ENCODE measurements at regions not wholly inside any gene's neighbourhood (a gene's known extent, or its start where the extent isn't known, plus 50 kb on each side); places are given as distances from the start of the nearest gene placed in this dataset.

DNA sequence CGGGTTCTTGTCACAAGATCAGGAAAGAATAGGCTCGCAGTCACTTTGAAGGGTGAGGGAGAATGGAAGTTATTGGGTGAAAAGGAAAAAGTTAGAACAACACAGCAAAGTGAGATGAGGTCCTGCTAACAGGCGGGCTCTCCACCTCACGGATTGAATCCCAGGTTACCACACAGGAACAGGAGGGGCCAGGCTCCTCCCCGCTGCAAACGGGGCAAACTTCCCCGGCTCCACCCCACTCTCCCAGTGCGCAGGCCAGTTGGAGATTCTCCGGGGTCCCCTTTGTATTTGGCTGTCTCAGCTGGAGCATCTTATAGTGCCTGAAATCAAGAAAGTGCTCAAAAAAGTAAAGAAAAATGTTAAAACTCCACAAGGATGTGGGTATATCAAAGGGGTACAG is 78.3 kb upstream of the IPO5 start:
- TF ChIP-seq SNAI2 (CRISPR knock-in tag; IDR thresholded peaks at IDR 0.05) (no peak), ZFP3 (CRISPR knock-in tag; IDR thresholded peaks at IDR 0.05) (no peak), ZNF8 (CRISPR knock-in tag; IDR thresholded peaks at IDR 0.05) (no peak), CSDC2 (CRISPR knock-in tag; IDR thresholded peaks at IDR 0.05) (no peak), ZFP30 (CRISPR knock-in tag; IDR thresholded peaks at IDR 0.05) (no peak), TCF4 (CRISPR knock-in tag; IDR thresholded peaks at IDR 0.05; ENCODE audit: borderline replicate concordance) (no peak), ZC3H10 (CRISPR knock-in tag; IDR thresholded peaks at IDR 0.05) (no peak), ISL1 (CRISPR knock-in tag; IDR thresholded peaks at IDR 0.05) (no peak), OSR1 (CRISPR knock-in tag; IDR thresholded peaks at IDR 0.05) (no peak), ARNTL (CRISPR knock-in tag; IDR thresholded peaks at IDR 0.05; ENCODE audit: borderline replicate concordance, low read depth) (no peak), CSRNP3 (CRISPR knock-in tag; IDR thresholded peaks at IDR 0.05) (no peak), GLIS3 (CRISPR knock-in tag; IDR thresholded peaks at IDR 0.05) (no peak), ZNF565 (CRISPR knock-in tag; conservative IDR thresholded peaks at IDR 0.05; ENCODE audit: low read depth) (no peak), PPARA (CRISPR knock-in tag; IDR thresholded peaks at IDR 0.05; ENCODE audit: borderline replicate concordance) (no peak)
- no peak for ATAC-seq

DNA sequence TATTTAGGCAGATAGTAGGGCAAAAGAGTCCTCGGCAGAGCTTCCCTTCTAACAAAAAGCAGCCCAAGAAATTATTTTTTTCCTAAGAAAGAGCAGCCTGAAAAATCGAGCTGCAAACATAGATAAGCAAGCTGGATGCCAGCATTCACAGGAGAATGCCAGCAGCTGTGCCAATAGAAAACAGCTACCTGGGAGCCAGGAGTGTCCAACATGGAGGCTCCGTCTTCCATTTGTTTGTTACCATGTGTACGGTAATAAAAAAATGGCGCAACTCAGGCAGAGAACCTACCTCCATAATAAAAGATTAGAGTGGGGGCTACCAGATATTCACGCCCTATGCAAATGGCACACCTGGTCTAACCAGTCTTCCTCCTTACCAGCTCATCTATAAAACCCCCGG is 77.6 kb upstream of the IPO5 start:
- no peak for ATAC-seq
- TF ChIP-seq ESRRG (CRISPR knock-in tag; IDR thresholded peaks at IDR 0.05) (no peak), TCF4 (CRISPR knock-in tag; IDR thresholded peaks at IDR 0.05; ENCODE audit: borderline replicate concordance) (no peak), ZFP30 (CRISPR knock-in tag; IDR thresholded peaks at IDR 0.05) (no peak), PATZ1 (CRISPR knock-in tag; IDR thresholded peaks at IDR 0.05; ENCODE audit: borderline replicate concordance) (no peak), TSHZ2 (CRISPR knock-in tag; IDR thresholded peaks at IDR 0.05) (no peak), RARB (CRISPR knock-in tag; IDR thresholded peaks at IDR 0.05) (no peak), ZNF8 (CRISPR knock-in tag; IDR thresholded peaks at IDR 0.05) (no peak), BACH2 (CRISPR knock-in tag; IDR thresholded peaks at IDR 0.05; ENCODE audit: borderline replicate concordance) (no peak), CSDC2 (CRISPR knock-in tag; IDR thresholded peaks at IDR 0.05) (no peak)

DNA sequence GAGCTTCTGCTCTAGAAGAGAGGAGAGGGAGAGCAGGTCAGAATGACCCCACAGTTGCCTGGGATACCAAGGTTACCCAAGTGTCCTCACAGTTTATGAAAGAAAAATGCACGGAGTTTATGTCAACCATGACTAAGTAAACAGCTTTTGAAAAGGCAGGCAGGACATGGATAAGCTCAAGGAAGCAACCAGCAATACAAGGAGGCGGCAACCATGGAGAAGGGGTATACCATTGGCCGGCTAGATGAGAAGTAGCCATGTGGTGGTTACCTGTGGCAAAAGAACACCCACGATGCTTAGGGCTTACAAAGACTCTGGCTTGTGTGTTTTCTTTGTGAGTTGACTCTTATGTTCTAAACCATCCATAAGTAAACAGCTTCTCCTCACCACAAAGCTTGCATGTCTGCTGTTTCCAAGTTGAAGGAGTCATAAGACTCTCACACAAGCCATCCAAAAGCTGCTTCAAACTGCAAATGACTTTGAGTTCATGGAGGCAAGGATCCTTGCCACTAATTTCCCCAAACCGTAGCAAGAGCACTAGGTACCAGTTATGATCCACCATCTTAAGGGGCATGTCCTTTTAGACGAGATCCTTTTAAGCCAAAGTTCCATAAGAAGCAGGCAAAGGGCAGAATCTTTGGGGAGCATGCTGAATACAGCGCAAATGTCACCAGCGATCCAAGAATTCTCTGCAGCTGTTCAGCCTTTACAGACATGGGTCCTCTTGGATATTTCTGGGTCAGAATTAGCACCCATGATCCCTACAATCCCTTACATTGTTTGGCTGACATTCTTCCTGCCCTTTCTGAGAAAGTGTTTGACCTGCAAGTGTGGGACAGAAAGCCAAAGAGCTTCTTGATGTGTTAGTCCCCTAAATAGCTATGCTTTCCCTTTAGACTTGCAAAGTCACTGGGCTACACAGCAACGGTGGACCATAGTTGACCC is 74.8 kb upstream of the IPO5 start:
- ATAC-seq, result no peak
- TF ChIP-seq CSRNP3 (CRISPR knock-in tag; IDR thresholded peaks at IDR 0.05) (no peak), PPARA (CRISPR knock-in tag; IDR thresholded peaks at IDR 0.05; ENCODE audit: borderline replicate concordance) (no peak), TOX (CRISPR knock-in tag; IDR thresholded peaks at IDR 0.05; ENCODE audit: borderline replicate concordance) (no peak), ISL1 (CRISPR knock-in tag; IDR thresholded peaks at IDR 0.05) (no peak), ZNF70 (CRISPR knock-in tag; IDR thresholded peaks at IDR 0.05) (no peak), OSR1 (CRISPR knock-in tag; IDR thresholded peaks at IDR 0.05) (no peak), POU6F1 (CRISPR knock-in tag; IDR thresholded peaks at IDR 0.05; ENCODE audit: borderline replicate concordance, low read depth) (no peak)

All from SK-N-SH treated with all-trans-retinoic acid at 6 μM for 48 hours (cell line).